ENCODE measurements at regions not wholly inside any gene's neighbourhood (a gene's known extent, or its start where the extent isn't known, plus 50 kb on each side); places are given as distances from the start of the nearest gene placed in this dataset.

DNA sequence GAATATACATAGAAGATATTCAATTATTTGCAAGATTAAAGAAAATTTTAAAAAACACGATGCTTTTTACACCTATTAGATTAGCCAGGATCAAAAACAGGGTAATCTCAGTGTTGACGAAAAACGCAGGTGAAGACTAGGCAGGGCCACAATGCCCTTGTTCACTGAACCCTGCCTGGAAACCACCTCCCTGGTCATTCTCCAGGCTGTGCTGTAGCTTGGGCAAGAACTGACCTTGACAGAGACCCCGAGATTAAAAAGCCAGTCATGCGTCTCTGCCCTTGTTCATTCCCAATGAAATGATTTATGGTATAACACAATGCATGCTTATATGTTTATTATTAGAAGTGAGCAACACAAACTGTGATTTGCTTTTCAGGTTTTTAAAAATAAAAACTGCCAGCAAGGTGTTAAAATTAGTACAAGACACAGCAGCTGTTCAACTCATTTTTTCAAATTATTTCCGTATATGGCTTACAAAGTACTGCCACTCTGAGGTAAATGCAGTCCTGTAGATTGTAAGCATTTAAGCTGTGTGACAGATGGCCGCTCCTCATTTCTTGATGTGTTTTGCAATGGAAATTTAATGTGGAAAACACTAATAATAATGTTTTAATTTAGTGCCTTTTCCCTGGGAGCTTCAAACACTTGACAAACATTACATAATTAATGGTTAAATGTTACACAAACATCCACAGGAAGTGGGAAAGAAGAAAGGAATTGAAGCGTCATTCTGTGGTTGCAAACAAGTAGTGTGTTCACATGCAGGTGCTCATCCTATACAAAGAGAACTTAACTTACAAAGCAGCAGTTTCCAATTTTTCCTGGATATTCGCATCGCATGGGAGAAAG lies 200.2 kb downstream of the VCY1B start:
- no peaks in the 10 kb centered on the region for H3K9me2 ChIP-seq (ENCODE audit: low read depth, low read length)
- no peak for TF ChIP-seq EZH2 (IDR thresholded peaks at IDR 0.05; ENCODE audit: borderline replicate concordance, low read length)
- TF ChIP-seq, protein P1, sequence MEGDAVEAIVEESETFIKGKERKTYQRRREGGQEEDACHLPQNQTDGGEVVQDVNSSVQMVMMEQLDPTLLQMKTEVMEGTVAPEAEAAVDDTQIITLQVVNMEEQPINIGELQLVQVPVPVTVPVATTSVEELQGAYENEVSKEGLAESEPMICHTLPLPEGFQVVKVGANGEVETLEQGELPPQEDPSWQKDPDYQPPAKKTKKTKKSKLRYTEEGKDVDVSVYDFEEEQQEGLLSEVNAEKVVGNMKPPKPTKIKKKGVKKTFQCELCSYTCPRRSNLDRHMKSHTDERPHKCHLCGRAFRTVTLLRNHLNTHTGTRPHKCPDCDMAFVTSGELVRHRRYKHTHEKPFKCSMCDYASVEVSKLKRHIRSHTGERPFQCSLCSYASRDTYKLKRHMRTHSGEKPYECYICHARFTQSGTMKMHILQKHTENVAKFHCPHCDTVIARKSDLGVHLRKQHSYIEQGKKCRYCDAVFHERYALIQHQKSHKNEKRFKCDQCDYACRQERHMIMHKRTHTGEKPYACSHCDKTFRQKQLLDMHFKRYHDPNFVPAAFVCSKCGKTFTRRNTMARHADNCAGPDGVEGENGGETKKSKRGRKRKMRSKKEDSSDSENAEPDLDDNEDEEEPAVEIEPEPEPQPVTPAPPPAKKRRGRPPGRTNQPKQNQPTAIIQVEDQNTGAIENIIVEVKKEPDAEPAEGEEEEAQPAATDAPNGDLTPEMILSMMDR (IDR thresholded peaks at IDR 0.05; ENCODE audit: low read length), result no peak
- no peaks in the 10 kb centered on the region for H3K27me3 ChIP-seq (ENCODE audit: insufficient read depth, low read length)
- no peak overlapping the region for H3K9ac ChIP-seq (ENCODE audit: low read length)
- H3K27ac ChIP-seq (ENCODE audit: low read depth, low read length, poor library complexity, severe bottlenecking), result no peak overlapping the region
- H3K4me2 ChIP-seq (ENCODE audit: low read length), result no peak overlapping the region
- no peak overlapping the region for H2AFZ ChIP-seq (ENCODE audit: low read length)
- H3K9me3 ChIP-seq (ENCODE audit: low read length), result no peaks in the 10 kb centered on the region
- H4K20me1 ChIP-seq (ENCODE audit: insufficient read depth, low read length), result no peaks in the 10 kb centered on the region
- no peaks in the 10 kb centered on the region for H3F3A ChIP-seq (ENCODE audit: insufficient read depth, low read length)
- no peaks in the 10 kb centered on the region for H3K79me2 ChIP-seq (ENCODE audit: insufficient read depth, low read length)
- H3K4me1 ChIP-seq (ENCODE audit: insufficient read depth, low read length, severe bottlenecking), result no peaks in the 10 kb centered on the region
- H3K36me3 ChIP-seq (ENCODE audit: insufficient read depth, low read length), result no peaks in the 10 kb centered on the region
- no peak overlapping the region for H3K4me3 ChIP-seq (ENCODE audit: low read depth, low read length, poor library complexity, severe bottlenecking)

DNA sequence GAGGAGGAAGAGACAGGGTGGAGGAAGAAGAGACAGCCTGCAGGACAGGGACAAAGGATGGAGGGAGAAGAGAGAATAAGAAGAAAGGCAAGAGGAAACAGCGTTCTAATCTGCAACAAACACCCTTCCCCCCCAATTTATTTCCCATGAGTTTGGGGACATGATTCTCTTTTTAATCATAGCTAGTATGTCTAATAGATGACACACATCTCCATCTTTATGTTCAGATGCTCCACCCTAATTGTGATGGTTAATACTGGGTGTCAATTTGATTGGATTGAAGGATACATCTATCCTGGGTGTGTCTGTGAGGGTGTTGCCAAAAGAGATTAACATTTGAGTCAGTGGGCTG lies 200.8 kb downstream of the VCY1B start:
- H3K4me3 ChIP-seq (ENCODE audit: low read depth, low read length, poor library complexity, severe bottlenecking), result no peak overlapping the region

DNA sequence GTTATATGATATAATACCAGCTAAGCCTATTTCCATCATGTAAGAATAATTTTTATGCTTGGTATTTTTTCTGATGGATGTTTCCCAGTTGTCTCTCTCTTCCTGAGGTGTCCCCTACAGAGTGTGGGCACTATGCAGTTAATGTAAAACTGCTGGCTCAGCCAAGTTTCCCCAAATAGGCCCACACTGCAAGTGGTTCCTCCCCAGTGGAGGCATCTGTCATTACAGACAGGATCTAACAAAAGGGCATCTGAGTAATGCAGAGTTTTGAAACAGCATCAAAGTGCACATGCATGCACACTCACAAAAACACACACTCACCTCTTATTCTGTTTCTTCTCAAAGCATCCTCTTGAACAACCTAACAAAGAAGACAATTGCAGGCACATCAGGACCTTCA lies 221.0 kb downstream of the VCY1B start:
- H2AFZ ChIP-seq (ENCODE audit: low read length), result no peak overlapping the region
- H4K20me1 ChIP-seq (ENCODE audit: insufficient read depth, low read length), result no peaks in the 10 kb centered on the region
- H3K27ac ChIP-seq (ENCODE audit: low read depth, low read length, poor library complexity, severe bottlenecking), result no peak overlapping the region
- H3K27me3 ChIP-seq (ENCODE audit: insufficient read depth, low read length), result no peaks in the 10 kb centered on the region
- no peaks in the 10 kb centered on the region for H3K36me3 ChIP-seq (ENCODE audit: insufficient read depth, low read length)
- H3K4me1 ChIP-seq (ENCODE audit: insufficient read depth, low read length, severe bottlenecking), result no peaks in the 10 kb centered on the region
- no peaks in the 10 kb centered on the region for H3K9me2 ChIP-seq (ENCODE audit: low read depth, low read length)
- TF ChIP-seq, protein P1 (IDR thresholded peaks at IDR 0.05; ENCODE audit: low read length), result no peak
- no peak for TF ChIP-seq EZH2 (IDR thresholded peaks at IDR 0.05; ENCODE audit: borderline replicate concordance, low read length)
- no peak overlapping the region for H3K4me3 ChIP-seq (ENCODE audit: low read depth, low read length, poor library complexity, severe bottlenecking)
- H3F3A ChIP-seq (ENCODE audit: insufficient read depth, low read length), result no peaks in the 10 kb centered on the region
- H3K79me2 ChIP-seq (ENCODE audit: insufficient read depth, low read length), result no peaks in the 10 kb centered on the region
- no peak overlapping the region for H3K4me2 ChIP-seq (ENCODE audit: low read length)
- H3K9me3 ChIP-seq (ENCODE audit: low read length), result no peaks in the 10 kb centered on the region
- no peak overlapping the region for H3K9ac ChIP-seq (ENCODE audit: low read length)

More for the DNA sequence above, 200.8 kb downstream of the VCY1B start:
- Histone ChIP-seq H3K9ac (ENCODE audit: low read length) (no peak overlapping the region), H3F3A (ENCODE audit: insufficient read depth, low read length) (no peaks in the 10 kb centered on the region), H3K27ac (ENCODE audit: low read depth, low read length, poor library complexity, severe bottlenecking) (no peak overlapping the region), H3K4me1 (ENCODE audit: insufficient read depth, low read length, severe bottlenecking) (no peaks in the 10 kb centered on the region), H4K20me1 (ENCODE audit: insufficient read depth, low read length) (no peaks in the 10 kb centered on the region), H3K79me2 (ENCODE audit: insufficient read depth, low read length) (no peaks in the 10 kb centered on the region), H3K27me3 (ENCODE audit: insufficient read depth, low read length) (no peaks in the 10 kb centered on the region), H3K9me2 (ENCODE audit: low read depth, low read length) (no peaks in the 10 kb centered on the region), H3K36me3 (ENCODE audit: insufficient read depth, low read length) (no peaks in the 10 kb centered on the region), H3K9me3 (ENCODE audit: low read length) (no peaks in the 10 kb centered on the region), H3K4me2 (ENCODE audit: low read length) (no peak overlapping the region), H2AFZ (ENCODE audit: low read length) (no peak overlapping the region)
- TF ChIP-seq, protein P1 (IDR thresholded peaks at IDR 0.05; ENCODE audit: low read length), result no peak
- no peak for TF ChIP-seq EZH2 (IDR thresholded peaks at IDR 0.05; ENCODE audit: borderline replicate concordance, low read length)
